ENCODE measurements at regions not wholly inside any gene's neighbourhood (a gene's known extent, or its start where the extent isn't known, plus 50 kb on each side); places are given as distances from the start of the nearest gene placed in this dataset.
"Not testable (repeated sequence)": the region's sequence is repeated elsewhere in the genome, so short reads cannot be mapped to it uniquely, and the experiment has no call there.

DNA sequence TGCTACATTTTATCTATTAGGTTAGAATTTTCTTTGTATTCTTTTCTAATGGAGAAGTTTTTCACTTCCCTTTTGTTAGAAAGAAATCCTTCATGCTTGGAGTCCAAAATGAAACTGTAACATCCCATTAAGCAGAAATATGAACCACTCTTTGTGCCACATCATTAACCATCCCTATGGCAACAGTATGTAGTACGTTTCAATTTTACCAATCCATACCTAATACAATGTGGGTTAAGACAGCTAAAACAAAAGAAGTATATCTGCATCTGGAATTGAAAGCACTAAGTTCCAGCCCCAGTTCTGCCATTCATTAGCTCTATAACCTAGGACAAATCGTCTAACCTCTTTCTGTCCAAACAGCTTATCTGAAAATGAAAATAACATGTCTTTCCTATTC lies 409.2 kb upstream of the SPHKAP start:
- DNase-seq (ENCODE audit: low read depth) = no peak

DNA sequence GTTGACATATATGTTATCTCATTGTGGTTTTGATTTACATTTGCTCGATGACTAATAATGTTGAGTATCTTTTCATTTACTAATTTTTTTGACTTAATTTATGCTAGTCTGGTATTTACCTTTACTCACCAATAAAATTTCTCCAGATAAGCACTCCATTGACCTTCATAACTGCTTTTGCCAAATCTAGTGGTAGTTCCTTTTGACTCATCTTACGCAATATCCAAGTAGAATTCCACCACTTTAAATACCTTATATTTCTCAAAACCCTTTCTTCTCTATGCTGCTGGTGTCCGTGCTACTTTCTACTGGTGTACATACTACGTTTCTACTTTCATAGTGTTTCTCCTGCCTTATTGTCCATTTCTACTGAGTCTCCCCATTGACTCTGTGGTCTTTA lies 407.6 kb upstream of the SPHKAP start:
- DNase-seq (ENCODE audit: low read depth) = no peak

DNA sequence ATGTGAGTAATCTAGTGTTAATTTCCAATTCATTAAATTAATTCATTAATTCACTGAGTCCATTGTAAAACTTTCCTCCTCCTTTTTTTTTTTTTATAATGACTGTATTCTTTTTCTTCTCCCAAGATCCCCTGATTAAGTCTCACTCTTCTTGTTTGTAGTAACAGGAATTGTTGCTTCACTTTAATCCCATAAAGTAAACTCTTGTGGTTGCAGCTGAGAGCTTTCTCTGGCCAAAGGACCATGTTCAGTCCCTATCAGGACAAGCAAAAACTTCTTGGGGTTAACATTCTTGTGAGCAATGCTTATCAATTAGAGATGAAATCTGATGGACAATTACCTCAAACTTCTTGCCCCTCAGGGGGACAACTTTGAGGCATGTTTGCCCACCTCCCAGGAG lies 400.2 kb upstream of the SPHKAP start:
- DNase-seq (ENCODE audit: low read depth) = no peak

DNA sequence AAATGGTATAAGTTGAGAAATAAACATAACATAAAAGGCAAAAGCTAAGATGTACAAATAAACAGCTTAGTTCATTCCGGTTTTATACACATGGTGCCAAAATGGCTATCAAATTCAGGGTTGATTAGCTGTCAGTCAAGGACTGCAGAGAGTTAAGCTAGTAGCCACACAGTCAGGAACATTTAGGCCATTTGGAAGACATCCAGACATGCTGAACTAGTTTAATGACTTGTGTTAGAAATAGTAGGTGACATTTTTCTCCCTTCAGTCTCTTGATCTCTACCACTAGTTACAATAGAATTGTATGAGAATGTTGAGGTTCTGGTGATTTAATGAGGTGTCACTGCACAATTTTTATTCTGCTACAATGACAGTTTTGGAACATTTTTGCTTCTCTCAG lies 394.4 kb upstream of the SPHKAP start:
- DNase-seq (ENCODE audit: low read depth) = no peak

DNA sequence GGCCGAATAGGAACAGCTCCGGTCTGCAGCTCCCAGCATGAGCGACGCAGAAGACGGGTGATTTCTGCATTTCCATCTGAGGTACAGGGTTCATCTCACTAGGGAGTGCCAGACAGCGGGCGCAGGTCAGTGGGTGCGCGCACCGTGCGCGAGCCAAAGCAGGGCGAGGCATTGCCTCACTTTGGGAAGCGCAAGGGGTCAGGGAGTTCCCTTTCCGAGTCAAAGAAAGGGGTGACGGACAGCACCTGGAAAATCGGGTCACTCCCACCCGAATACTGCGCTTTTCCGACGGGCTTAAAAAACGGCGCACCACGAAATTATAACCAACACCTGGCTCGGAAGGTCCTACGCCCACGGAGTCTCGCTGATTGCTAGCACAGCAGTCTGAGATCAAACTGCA lies 386.8 kb upstream of the SPHKAP start:
- DNase-seq (ENCODE audit: low read depth) = not testable (repeated sequence)

DNA sequence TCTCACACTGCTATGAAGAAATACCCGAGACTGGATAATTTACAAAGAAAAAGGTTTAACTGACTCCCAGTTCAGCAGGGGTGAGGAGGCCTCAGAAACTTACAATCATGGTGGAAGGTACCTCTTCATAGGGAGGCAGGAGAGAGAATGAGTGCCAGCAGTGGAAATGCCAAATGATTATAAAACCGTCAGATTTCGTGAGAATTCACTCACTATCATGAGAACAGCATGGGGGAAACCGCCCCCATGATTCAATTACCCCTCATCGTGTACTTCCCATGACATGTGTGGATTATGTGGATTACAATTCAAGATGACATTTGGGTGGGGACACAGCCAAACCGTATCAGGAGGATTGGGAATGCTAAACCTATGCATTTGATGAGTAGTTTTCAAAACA lies 380.3 kb upstream of the SPHKAP start:
- DNase-seq (ENCODE audit: low read depth) = no peak

DNA sequence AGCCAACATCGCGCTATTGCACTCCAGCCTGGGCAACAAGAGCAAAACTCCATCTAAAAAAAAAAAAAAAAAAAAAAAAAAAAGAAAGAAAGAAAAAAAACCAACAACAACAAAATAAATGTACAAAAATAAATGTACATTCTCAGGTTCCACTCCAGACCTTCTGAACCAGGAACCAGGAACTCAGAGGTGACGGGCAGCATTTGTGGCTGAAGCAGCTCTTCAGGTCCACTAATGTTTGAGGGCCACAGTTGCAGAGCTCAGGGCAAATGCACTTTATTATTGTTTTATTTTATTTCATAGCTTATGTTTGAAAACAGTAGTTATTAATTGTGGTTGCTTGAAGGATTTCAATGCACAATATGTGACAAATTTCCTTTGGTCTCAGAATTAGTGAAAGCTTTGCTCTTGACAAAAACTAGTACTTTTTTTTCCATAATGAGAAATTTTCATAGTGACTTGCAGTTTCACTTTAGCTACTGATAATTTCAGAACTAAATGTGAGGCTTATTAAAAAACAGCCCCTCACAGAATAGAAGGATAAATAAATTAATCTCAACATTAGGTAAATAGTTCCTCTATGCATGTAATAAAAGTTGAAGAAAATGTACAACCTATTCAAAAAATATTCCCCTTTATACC lies 378.4 kb upstream of the SPHKAP start:
- no peak for DNase-seq (ENCODE audit: low read depth)

DNA sequence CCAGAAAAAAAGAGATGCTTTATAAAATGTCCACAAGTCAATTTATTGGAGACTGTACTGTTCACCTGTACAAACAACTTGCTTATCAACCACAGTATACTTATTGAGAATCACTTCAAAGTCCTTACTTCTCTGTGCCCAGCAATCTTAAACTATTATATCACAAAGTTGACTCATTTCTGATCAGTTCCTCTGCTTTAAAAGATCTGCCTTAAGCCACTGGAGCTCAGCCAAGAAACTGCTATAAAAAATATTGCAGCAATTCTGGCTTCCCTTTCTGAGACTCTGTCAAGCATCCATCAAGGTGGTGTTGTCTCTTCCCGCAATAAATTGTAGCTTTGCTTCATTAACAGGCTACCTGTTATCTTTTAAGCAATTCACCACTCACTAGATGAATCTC lies 375.2 kb upstream of the SPHKAP start:
- DNase-seq (ENCODE audit: low read depth) = peak; percentile 68

DNA sequence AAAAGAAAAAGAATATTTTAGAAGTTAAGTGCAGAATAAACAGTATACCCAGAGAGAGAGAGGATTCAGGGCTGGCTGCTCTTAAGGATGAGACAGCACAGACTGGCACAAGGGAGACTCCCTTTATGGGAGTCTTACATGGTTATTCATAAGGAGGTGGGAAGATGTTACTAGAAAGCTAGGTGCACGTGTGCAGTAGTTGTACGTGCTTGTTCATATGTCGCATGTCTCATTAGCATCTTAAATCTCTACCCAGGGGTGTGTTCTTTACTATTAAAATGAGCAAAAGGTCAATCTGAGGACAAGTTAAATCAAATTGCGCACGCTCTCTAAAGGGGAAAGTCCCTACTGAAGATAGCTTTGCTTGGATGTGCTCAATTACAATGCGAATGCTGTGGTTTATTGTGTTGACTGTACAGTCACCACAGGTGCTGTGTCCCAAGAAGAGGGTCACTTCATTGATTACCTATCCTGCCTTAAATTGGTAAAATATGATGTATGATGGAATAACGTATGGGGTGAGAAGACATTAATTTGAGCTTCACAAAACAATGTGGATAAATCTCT lies 368.0 kb upstream of the SPHKAP start:
- DNase-seq (ENCODE audit: low read depth) = no peak

DNA sequence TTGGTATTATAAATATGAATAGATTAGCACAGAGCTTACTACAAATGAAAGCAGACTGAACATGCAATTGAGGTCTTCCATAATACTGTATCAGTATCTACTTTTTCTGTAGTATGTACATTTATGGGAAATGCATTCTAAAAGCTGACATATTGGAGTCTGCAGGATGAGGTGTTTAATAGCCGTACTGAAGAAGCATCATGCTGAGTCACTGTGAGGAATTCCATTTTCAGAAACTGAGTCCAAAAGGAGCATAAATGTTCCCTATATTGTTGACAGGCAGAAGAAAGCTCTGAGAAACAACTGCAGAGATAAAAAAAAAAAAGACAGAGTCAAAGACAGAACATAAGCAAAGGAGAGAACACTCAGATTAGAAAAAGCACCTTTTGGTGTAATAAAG lies 366.7 kb upstream of the SPHKAP start:
- peak; percentile 81 for DNase-seq (ENCODE audit: low read depth)

DNA sequence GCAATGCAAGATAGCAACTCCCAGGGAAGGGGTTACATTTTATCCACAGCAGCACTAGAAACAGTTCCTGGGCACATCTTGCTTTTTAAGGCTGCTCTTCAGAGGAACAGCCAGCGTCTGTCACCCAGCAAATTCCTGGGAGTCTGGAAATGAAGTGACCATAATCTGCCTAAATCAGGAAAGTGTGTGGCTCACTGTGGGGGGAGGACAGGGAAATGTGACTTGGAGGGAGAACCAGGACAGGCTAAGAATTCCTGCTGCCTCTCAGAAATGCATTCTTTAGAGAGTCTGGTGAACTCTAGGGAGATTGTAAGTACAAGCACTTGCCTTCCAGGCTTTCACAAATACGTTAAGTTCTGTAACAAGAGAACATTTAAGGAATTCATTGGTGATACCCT lies 364.3 kb upstream of the SPHKAP start:
- DNase-seq (ENCODE audit: low read depth) = peak; percentile 28

DNA sequence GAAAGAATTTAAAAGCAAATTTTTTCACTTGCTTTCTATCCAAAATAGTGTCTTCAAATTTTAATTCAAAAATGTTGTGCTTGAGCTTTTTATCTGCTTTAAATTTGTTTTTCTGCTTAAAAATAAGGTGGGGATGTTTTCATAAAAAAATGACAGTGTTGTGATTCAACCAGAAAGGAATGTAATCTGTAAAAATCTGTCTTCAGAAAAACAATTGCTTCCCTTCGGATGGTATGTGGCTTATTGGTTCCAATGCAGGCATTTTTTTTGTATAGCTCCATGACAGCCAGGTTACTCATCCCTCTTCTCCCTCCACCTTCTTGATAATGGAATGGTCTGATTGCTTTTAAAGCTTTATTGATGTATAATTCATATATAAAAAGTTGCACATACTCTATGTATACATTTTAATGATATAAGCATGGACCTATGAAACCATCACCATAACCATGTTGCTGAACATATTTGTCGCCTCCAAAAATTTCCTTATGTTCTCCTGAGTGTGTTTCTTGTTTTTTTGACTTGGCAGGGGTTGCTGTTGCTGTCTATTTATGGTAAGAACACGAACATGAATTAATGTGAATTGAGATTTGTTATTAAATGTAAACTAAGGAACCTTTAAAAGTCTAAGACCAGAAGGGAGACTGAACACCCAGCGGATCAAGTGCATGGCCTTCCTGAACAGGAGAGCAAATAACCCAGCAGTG lies 363.7 kb upstream of the SPHKAP start:
- peak; percentile 95 for DNase-seq (ENCODE audit: low read depth)

DNA sequence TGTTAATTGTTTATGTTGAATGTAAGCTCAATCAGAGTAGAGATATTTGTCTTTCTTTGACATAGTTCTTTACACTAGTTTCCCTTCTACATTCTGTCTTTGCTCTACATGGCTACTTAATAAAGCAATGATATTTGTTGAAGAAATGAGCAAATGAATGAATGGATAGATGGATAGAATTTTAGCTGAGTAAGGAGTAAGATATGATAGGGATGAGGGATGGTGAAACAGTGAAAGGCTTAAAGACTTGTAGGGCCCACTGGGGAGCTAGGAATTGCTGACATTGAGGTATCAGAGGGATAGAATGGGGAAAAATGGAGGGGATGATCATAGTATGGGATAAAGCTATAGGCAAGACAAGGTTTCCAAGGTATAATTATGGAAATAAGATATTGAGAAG lies 361.6 kb upstream of the SPHKAP start:
- no peak for DNase-seq (ENCODE audit: low read depth)

DNA sequence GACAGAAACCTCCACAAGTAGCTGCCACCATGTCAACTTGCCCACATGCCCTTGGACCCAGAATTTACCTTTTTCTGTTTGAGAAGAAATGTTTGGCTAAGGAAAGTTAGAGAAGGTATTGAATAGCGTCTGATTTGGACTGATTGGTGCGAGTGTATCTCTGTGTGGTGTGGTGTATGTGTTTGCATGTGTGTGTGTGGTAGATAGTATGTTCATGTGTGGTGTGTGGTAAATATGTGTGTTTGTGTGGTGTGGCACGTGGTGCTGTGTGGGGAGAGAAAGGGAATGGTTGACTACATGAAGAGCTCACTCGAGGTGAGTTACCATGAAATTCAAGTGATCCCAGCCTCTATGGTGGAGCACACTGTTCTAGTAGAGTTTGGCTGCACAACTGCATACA lies 360.8 kb upstream of the SPHKAP start:
- no peak for DNase-seq (ENCODE audit: low read depth)

DNA sequence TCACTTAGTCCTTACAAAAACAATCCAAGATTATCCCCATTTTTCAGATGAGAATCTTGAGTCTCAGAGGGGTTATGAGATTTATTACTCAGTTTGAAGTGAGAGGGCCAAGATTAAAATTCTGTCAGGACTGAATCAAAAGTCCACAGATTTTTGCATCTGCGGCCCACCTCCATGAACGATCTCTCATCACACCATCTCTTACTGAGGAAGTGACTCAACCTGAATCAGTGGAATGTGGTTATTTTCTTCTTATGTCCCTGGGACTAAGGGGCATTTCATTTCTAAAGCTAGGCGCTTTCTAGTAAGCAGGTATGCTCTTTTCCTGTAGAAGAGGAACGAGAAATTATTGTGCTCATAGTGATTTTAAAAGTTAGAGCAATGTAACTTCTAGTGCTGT lies 360.3 kb upstream of the SPHKAP start:
- peak; percentile 94 for DNase-seq (ENCODE audit: low read depth)

DNA sequence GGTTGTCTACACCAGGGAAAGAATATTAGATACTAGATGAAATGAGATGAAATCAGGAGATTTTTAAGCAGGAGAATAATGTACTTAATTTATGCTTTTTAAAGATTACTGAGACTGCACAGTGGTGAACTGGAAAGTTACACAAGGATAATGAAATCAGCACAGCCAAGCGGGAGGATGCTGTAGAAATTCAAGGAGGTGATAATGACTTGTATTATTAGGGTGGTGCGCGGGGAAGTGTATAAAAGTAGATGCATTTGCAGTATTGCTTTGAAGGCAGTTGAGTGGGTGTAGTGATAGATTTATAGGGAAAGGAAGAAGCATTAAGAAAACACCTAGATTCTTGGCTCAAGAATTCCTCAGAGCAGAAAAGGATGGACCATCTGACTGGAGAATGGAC lies 359.5 kb upstream of the SPHKAP start:
- DNase-seq (ENCODE audit: low read depth) = no peak

DNA sequence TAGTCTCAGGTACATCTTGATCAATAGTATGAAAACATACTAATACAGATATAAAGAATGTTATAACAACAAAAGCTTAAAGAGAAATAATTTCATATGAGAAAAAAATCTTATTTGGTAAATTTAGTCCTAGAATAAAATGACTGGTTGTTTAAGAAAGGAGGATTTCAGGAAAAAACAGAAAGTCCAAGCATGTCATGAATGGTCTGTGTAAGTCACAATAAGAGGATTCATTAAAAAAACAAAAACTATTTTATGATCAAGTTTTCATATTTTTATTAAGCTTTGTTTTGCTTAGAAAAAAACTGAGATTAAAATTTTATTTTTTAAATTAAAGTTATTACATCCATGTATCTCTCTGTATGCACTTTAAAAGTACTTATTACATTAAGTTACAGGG lies 353.9 kb upstream of the SPHKAP start:
- DNase-seq (ENCODE audit: low read depth) = peak; percentile 61

DNA sequence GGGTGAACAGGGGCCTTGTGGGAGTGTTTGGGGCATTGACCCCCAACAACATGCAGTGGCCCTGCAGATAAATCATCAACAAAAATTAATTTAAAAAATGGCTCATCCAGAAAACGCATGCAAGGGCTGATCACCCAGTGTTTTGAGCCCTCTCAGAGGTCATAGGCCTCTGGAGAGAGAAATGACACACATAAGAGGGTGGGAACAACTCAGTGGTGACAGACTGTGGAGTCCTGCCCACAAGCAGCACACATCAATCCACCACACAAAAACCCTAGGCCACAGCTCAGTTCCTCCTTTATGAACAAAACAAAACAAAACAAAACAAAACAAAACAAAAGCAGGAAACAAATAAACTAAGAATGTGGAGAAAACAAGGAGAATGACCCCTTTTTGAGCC lies 351.7 kb upstream of the SPHKAP start:
- no peak for DNase-seq (ENCODE audit: low read depth)

DNA sequence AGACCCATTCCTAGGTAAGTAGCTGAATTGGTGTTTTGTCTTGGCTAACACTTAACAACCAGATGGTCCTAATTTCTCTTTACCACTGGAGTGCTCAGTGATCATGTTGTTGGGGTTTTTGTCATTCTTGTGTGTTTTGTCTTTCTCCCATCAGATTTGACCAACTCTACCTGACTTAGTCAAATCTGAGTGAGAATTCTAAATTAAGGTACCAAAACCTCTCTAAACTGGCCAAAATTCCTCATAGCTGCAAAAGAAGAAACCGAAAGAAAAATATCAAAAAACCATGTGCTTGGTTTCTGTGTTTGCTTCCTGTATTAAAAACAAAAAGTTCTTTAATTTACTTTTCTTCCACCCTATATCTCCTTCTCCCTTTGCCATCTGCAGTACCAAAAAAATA lies 350.7 kb upstream of the SPHKAP start:
- DNase-seq (ENCODE audit: low read depth) = no peak

DNA sequence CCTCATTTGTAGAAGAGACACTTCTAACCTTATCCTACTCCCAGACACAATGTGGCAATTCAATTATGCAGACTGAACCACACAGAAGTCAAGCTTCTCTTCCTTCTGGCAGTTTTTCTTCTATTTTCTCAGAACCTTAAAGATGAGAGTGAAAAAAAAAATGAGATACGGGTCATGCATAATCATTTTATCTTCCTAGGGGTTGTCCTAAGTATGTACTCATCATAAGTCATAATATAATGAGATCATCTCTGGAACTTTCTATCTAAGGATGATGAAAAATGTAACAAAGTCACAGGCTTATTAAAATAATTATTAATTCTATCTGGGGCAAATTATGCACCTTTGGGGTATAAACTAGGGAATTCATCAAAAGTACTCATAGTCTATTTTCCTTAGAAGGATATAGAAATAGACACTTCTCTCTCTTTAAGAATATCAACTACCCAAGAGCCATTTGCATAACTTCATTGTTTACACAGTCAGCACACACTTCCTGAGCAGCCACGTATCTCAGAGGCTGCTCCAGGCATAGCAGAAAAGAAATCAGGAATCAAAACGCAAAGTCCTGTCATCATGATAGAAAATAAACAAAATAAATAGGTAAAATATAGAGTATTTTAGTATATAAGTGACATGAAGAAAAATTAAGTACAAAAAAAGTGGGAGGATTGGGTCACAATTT lies 345.9 kb upstream of the SPHKAP start:
- DNase-seq (ENCODE audit: low read depth) = peak; percentile 60

DNA sequence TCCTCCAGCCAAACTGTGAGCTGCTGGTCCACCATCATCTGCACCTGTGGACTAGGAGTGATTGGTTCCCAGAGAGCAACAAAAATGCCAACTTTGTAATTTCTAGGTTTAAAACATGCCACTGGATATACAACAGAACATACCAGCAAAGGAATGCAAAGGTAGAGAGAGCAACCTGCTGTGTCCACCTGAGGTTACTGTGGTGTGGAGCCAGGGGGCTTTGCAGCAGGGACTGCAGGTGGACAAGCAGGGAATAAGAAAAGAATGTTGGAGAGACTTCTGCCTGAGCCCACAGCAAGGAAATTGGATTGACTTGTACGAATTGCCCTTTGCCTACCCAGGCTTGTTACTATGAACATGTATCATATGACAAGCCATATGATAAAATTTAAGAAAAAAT lies 345.2 kb upstream of the SPHKAP start:
- no peak for DNase-seq (ENCODE audit: low read depth)

DNA sequence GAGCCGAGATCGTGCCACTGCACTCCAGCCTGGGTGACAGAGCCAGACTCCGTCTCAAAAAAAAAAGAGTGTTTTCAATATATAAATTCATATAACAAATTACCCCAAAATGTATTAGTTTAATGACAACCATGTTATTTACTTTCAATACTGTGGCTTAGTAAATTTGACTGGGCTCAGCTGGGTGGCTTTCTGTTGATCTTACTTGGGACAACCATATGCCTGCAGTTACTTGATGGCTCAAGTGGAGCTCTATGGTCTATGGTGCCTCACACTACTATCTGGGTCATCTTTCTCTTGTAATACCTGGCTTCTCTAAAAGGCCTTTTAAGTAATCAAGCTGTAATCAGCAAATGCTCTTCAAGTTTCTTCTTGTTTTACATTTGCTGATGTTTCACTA lies 341.5 kb upstream of the SPHKAP start:
- DNase-seq (ENCODE audit: low read depth) = no peak

DNA sequence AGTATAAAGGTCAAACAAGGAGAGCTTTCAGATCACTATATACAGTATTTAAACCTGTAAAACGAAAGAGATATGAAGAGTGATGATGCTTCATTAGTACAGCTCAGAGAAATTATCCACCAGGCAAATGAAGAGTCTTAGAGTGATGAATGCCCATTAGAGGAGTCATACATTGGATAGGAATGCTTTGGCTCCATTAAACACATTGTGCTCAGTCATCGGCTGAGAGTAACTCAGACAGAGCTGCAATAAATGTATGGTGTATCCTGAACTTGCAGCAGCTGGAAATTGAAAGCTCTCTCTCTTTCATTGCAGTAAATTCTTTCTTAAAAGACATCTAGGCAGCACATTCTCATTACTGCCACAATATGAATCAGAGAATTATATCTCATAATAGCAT lies 340.8 kb upstream of the SPHKAP start:
- peak; percentile 17 for DNase-seq (ENCODE audit: low read depth)
